Umbilical cord (tissue), 1 donor: ENCODE measurements at regions not wholly inside any gene's neighbourhood (a gene's known extent, or its start where the extent isn't known, plus 50 kb on each side); places are given as distances from the start of the nearest gene placed in this dataset.
"Not testable (repeated sequence)": the region's sequence is repeated elsewhere in the genome, so short reads cannot be mapped to it uniquely, and the experiment has no call there.

Experiments used
- DNase-seq: peaks from one replicate; pipeline ENCODE4 v3.0.0-alpha.2; 2015; ENCODE audit warnings: low spot score

DNA sequence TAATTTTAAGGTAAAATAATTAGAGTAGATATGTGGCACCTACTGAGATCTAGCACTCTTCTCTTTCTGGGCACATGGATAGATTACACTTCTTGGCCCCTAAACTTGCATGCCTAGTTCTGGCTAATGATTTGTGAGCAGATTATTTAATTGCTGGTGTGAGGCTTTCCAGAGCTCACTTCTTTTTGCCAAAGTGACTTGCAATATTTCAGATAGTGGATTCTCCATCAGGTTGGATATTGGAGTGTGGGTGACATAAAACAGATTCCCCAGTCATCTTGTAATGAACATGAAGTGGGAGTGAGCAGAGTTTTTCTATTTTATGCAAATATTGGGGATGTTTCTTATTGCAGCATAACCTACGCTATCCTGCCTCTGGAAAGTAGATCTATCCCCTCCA, 247.9 kb downstream of the KLF5 start:
- DNase-seq: no peak

DNA sequence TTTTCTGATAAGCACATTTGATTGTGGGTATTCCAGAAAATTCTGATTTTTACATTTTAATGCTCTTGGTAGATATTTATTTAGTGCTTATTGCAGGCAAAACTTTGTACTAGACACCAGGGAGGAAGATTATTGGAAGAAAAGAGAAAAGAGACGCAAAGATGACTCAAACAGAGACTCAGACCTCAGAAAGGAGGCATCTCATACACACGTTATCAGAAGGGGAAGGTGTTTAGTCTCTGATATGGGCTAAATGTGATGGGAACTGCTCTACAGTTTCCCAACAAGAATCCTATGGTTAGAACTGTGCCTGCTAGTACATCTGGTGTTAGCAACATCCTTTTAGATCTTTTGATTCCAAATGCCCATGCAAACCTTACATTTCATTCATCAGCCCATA, 245.6 kb downstream of the KLF5 start:
- no peak for DNase-seq

DNA sequence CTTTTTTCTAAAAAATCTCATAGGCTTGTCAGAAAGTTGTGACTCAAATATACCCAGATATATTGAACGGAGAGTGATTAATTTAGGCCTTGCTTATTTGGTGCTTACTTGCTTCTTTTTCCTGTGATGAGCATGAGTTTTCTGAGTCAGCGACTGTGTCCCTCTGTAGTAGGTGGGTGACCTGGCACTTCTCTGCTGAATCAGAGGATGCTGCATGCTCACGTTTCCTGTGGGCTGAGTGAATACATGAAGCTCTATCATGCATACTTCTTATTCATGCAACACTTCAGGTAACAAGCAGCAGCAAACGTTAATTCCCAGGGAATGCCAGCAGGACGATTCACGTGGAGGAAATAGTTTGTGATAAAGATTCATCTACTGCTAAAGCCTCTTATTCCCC, 245.0 kb downstream of the KLF5 start:
- DNase-seq: no peak

GRCh38 chr13:73301622-73302021, 242.8 kb downstream of the KLF5 start:
- not testable (repeated sequence) for DNase-seq

DNA sequence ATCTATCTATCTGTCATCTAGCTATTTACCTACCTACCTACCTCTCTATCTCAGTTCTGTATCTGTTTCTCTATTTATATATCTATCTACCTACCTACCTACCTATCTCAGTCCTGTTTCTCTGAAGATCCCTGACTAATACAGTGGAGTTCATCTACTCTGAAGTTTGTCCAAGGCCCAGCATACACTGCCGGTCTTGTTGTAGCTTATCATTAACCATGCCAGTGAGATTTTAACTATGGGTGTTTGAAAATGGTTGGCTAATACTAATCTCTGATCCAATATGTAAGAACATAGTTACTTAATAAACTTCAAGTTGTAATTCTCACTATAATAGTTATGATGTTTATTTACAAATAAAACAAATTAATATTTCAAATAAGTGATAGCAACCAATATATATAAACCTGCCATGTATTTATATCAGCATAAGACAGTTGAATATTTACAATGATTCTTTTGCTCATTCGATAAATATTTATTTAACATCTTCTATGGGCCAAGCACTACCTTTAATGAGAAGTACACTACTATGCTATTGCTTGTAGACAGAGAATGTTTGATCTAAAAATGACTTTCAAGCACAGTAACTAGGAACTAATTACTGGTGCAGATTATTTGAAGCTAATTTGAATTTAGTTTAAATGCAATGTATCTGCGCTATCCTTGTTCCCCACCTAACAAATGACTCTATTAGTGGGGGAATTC, 242.1 kb downstream of the KLF5 start:
- no peak for DNase-seq

- no peak for DNase-seq
These were observed 241.0 kb downstream of the KLF5 start for GRCh38 chr13:73299787-73300186.

GRCh38 chr13:73293913-73294523, 235.2 kb downstream of the KLF5 start:
- DNase-seq: no peak

DNA sequence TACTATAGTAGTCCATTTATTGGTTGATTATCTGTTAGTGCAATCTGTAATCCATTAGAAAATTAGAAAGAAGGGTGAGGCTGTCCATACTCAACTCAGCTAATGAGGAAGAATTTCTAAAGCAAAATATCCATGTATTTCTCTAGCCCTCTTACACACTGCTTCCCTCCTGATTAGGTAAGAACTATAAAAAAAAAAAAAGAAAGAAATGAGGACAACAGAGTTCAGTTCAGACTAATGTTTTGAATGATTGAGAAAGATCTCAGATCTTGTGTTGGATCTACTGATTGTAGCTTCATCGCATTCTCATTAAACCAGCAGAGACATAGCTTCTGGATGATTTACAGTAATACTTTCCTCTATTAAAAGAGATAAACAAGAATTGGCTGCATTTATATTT, 233.3 kb downstream of the KLF5 start:
- DNase-seq: no peak

DNA sequence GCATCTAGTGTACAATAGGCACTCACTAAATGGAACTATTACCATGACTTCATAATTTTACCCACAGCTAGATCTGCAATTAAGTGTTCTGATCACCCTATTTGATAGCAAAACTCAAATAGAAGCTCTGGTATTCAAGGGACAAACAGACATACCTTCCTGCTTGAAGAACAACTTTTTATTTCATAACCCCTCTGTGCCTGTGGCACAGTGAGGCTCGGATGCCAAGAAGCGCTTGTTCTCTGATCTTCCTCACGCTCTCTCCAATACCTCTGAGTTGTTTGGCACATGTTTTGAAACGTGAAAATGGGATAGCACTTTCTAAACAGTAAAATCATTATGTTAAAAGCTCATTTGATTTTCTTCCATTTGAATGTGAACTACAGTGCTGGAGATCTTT, 232.0 kb downstream of the KLF5 start:
- no peak for DNase-seq

DNA sequence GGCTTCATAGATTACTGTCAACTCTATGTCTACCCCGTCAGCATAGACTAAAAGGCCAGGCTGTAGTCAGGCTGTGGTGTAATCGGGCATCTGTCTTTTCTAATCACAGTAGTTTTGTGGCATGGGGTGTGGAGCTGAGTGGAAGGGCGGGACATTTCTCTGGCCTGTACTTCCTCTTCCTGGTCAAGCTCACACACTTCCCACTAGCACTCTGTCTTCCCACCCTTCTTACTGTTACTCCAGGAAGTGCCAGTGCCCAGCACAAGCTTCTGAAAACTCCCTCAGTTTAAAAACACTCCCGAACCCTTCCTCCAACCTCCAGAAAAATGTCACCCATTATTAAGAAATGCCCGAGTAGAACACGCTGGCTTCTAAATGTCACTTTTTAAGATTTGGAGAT, 229.8 kb downstream of the KLF5 start:
- DNase-seq: no peak

DNA sequence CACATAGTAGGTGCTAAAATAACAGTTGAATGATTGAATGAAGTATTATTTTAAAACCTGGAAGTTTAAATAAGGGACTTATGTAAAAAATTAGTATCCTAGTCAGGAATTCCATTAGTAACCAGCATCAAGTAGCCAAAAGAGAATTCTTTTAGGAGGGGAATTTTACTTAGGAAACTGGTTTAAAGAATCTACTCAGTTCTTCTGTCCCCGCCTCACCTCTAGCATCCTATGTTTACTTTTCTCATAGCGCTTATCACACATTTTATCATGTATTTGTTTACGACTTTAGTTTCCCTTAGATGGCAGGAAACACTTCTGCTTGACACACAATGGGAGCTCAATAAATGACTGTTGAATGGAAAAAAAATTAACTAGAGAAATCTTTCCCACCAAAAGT, 229.0 kb downstream of the KLF5 start:
- DNase-seq: no peak

DNA sequence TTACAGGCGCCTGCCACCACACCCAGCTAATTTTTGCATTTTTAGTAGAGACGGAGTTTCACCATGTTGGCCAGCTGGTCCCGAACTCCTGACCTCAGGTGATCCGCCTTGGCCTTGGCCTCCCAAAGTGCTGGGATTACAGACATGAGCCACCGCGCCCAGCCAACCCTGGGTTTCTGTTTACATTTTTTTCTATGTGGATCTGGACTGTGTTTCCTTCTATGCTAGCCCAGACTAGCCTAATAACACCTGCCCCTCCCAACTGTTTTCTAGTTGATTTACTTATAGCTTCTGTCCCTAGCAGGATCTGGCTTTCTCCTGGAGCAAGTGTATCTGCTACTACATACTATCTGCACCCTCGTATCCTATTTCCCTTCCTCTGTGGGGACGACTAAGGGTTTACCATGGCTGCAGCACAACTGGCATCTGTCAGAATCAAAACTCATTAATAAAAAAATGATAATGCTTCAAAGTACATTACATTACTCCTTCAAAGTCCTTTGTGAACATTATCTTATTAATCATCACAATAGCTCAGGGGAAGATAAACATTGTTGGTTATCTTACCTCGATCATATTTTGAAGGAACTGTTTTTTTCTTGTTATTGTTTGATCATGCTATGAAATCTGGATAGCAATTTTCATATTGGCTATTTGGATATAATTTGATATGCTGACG, 228.3 kb downstream of the KLF5 start:
- peak; percentile 28 for DNase-seq

DNA sequence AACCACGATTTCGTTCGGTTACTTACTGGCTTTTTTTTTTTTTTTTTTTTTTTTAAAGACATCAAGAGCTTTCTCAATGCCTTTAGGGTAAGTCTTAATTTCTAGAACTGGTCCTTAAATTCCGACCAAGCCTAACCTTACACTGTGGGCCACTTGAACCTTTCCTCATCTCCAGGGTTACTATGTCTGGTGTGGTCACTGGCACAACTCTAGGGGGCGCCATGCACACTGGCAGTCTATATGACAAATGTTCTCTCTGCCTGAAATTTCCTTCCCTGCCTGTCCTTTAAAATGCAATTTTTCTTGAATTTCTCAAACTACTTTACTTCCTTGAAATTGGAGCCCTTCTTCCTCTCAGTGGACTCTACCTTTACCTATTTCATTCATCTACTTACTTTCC, 227.4 kb downstream of the KLF5 start:
- no peak for DNase-seq

DNA sequence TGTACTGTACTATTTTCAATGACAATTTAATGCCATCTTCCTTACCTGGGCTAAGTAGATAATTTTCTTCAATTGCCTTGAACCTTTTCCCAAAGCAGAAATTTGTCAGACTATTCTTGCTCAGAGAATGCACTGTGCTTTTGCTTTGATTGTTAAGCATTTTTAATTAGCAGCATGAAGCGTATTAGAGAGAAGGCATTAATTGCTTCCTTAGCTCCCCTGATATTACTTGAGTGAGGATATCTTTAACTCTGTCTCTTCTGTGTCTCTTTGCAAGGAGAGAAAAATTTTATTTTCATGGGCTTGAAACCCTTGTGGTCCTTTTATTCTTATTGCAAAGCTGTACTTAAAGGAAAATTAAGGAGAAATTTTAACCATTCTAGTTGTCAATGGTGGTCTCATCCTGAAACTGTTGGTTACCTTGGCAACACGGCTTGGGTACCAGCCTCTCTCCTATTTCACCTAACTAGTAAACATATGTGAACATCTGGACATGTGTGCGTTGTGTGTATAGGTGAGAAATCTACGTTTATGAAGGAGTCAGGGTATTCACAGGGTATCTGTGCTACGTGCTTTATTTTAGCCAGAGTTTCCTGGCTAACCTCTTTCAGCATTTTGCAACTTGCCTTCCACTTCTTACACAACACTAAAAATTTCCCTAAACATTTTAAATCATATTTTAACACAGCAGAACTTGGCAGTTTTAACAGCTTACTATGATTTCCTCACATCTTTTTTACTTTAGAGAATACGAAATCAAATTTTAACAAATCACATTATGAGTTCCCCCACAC, 225.5 kb downstream of the KLF5 start:
- no peak for DNase-seq

- no peak for DNase-seq
These were observed 224.8 kb downstream of the KLF5 start for GRCh38 chr13:73283636-73284035.

DNA sequence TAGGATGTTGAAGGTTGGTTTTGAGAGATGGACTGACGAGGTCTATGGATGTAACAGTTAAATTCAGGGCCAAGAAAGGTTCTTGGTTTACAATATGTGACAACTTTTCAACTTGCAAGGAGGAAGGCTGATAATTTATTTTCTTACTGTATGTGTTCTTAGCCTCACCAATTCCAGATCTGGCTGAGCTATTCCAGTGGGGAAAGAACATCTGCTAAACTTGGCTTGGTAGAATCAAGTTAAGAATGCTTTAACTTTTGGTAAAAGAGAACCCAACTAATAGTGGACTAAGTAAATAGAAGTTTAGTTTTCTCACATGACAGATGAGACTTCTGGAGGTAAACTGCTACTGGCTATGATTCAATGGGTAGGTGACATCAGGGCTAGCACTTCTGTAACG, 222.9 kb downstream of the KLF5 start:
- no peak for DNase-seq

- no peak for DNase-seq
These were observed 219.4 kb downstream of the KLF5 start for GRCh38 chr13:73278186-73278585.

- DNase-seq: no peak
These were observed 216.4 kb downstream of the KLF5 start for GRCh38 chr13:73275163-73275562.

DNA sequence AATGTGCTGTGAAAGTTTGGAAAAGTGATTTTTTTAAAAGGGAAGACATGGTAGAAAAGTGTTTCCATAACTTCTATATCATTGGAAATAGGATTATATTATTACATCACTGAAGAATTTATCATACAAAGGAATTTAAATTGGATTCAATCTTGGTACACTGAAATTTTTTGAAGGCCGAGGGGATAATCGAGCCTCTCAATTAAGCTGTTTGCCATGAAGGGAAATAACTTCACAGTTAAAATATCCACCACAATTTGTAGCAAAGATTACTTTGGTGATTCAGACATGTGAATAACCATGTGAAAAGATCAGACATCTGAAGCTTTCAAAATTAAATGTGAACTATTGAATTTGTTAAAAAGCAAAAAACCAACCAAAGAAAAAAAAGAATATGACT, 215.3 kb downstream of the KLF5 start:
- DNase-seq: no peak

- peak; percentile 65 for DNase-seq
These were observed 214.9 kb downstream of the KLF5 start for GRCh38 chr13:73273745-73274144.

DNA sequence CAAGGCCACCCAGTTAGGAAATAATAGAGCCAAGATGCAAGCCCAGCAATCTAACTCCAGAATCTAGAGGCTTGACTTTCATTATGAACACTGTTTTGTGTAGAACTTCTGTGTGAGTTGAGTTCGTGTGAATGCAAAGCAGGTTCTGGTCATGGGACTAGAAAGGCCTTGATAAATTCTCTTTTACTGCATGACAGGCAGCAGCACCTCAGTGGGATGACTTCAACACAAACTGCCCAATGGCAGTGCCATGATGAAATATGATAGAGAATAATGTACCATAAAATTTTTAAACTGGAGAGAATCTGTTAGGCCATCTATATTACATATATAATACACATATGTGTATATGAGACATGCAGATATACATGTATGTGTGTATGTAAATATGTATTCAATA, 214.5 kb downstream of the KLF5 start:
- DNase-seq: no peak

DNA sequence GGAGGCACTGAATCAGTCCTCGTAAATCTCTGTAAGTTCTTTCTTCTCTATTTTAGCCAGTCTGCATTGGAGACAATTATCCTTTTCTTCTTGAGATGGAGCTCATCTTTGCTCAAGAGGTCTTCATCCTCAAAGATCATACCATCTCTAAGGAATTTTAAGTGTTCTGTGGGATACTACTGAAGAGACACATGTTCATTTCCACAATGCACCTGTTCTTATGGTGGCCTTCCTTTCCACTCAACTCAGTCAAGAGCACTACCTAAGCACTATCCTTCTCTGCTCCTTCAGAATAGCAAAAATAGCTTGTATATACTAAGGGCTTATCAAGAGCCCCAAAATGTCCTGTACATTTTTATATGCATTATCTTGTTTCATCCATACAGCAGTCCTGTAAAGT, 214.0 kb downstream of the KLF5 start:
- no peak for DNase-seq
